Keratinocyte (primary cell): ENCODE measurements at regions not wholly inside any gene's neighbourhood (a gene's known extent, or its start where the extent isn't known, plus 50 kb on each side); places are given as distances from the start of the nearest gene placed in this dataset.

ENCODE experiments used
- DNase-seq: peaks from one replicate; pipeline ENCODE4 v3.0.0-alpha.2; 2011; ENCODE audit warnings: low read depth, missing footprints, low spot score
- FAIRE-seq: peaks from 2 replicates; lab custom pipeline; 2011; peaks lifted over from hg19 to GRCh38; lab: Jason Lieb, UNC
- H2AFZ ChIP-seq: 2 replicates; pipeline ENCODE4 v1.6.0; 2012; ENCODE audit warnings: low read length, control low read depth, inconsistent platforms; ENCODE audit not compliant: control insufficient read depth
- H3K27ac ChIP-seq: 2 replicates; pipeline ENCODE4 v1.5.1; 2011; ENCODE audit warnings: low read length; ENCODE audit not compliant: control insufficient read depth, insufficient read depth
- H3K27me3 ChIP-seq: 3 replicates; pipeline ENCODE4 v1.6.0; 2011; ENCODE audit warnings: low read length; ENCODE audit not compliant: control insufficient read depth, insufficient read depth; ENCODE audit errors: extremely low read depth
- H3K36me3 ChIP-seq, 2 experiments: 2 replicates in 1 of 2; 3 replicates in 1 of 2; pipeline ENCODE4 v1.5.1; 2011; ENCODE audit warnings: low read length in 2 of 2, mild to moderate bottlenecking in 1 of 2; ENCODE audit not compliant: control insufficient read depth in 2 of 2, insufficient read depth in 2 of 2; ENCODE audit errors: extremely low read depth in 1 of 2
- H3K4me1 ChIP-seq: 3 replicates; pipeline ENCODE4 v1.5.1; 2011; ENCODE audit warnings: low read length; ENCODE audit not compliant: control insufficient read depth, insufficient read depth; ENCODE audit errors: extremely low read depth
- H3K4me2 ChIP-seq: 3 replicates; pipeline ENCODE4 v1.6.0; 2011; ENCODE audit warnings: low read depth, low read length; ENCODE audit not compliant: control insufficient read depth, insufficient read depth; ENCODE audit errors: extremely low read depth
- H3K4me3 ChIP-seq, 3 experiments: fragments of 200-600 bp in 1 of 3; sonication (generic) in 1 of 3; 2 replicates in 2 of 3; 3 replicates in 1 of 3; pipeline ENCODE4 v1.5.1; 2011 to 2016; ENCODE audit warnings: low read length in 3 of 3, mild to moderate bottlenecking in 3 of 3, control low read depth in 2 of 3, inconsistent platforms in 1 of 3, low read depth in 1 of 3, mixed read lengths in 1 of 3, mixed run types in 1 of 3, moderate library complexity in 1 of 3; ENCODE audit not compliant: control insufficient read depth in 2 of 3, insufficient read depth in 2 of 3; ENCODE audit errors: extremely low read depth in 1 of 3
- H3K79me2 ChIP-seq: 2 replicates; pipeline ENCODE4 v1.6.0; 2012; ENCODE audit warnings: low read length; ENCODE audit not compliant: control insufficient read depth, insufficient read depth
- H3K9ac ChIP-seq: 3 replicates; pipeline ENCODE4 v1.6.0; 2011; ENCODE audit warnings: low read length; ENCODE audit not compliant: control insufficient read depth, insufficient read depth; ENCODE audit errors: extremely low read depth
- H3K9me1 ChIP-seq: 3 replicates; pipeline ENCODE4 v1.6.0; 2011; ENCODE audit warnings: low read length; ENCODE audit not compliant: control insufficient read depth, insufficient read depth; ENCODE audit errors: extremely low read depth
- H3K9me3 ChIP-seq: 2 replicates; pipeline ENCODE4 v1.5.1; 2012; ENCODE audit warnings: low read depth, low read length; ENCODE audit not compliant: control insufficient read depth
- H4K20me1 ChIP-seq: 3 replicates; pipeline ENCODE4 v1.6.0; 2011; ENCODE audit warnings: low read length; ENCODE audit not compliant: control insufficient read depth, insufficient read depth; ENCODE audit errors: extremely low read depth
- EZH2 ChIP-seq: IDR thresholded peaks from one replicate; pipeline ENCODE4 v1.6.1; 2012; ENCODE audit warnings: inconsistent platforms, mild to moderate bottlenecking, low read length, moderate library complexity
- dilution Hi-C: fragments of 300-500 bp; cut with MboI; formaldehyde crosslinking; loops from one replicate; pipeline ENCODE4 v1.7.0; 2020; ENCODE audit warnings: low sequenced_read_pairs; ENCODE audit not compliant: extremely low pct_ligation_motif_present
- TF ChIP-seq, protein P1 (sequence below), 3 experiments: IDR thresholded peaks in 1 of 3; conservative IDR thresholded peaks in 1 of 3; optimal IDR thresholded peaks in 1 of 3; 2 replicates in 2 of 3; 3 replicates in 1 of 3; pipeline versions ENCODE3 to v1.5.1; 2011; ENCODE audit warnings: low read length in 3 of 3, mild to moderate bottlenecking in 3 of 3, moderate library complexity in 2 of 3, control low read depth in 1 of 3, inconsistent platforms in 1 of 3; ENCODE audit not compliant: insufficient read depth in 2 of 3; ENCODE audit errors: extremely low read depth in 1 of 3

DNA sequence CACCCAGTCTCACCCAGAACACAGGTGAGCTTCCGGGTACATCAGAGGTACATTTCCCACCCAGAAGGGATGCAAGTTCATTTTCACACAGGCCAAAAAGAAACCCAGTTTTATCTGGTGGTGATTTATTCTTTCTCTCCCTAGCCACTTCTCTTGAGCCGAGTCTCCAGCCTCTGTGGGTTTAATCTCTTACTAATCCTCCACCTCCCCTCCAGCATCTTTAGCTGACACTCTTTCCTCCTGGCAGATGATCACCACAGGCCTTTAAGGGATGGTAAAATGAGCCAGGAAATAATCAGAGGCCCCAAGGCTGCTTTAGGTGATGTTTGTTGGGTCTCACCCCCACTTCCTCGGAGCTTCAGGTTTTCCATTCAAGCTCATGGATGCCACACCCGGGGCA, 145.7 kb upstream of the DLX2 start:
- Histone ChIP-seq H3K9ac (peak overlapping the region; percentile 60), H3K4me3 (no peak overlapping the region), H3K9me3 (no peaks in the 10 kb centered on the region), H3K27ac (peak overlapping the region; percentile 97), H3K79me2 (no peaks in the 10 kb centered on the region), H4K20me1 (no peaks in the 10 kb centered on the region), H3K9me1 (no peaks in the 10 kb centered on the region), H3K36me3 (no peaks in the 10 kb centered on the region), H2AFZ (no peak overlapping the region), H3K4me2 (peak overlapping the region; percentile 64), H3K27me3 (no peaks in the 10 kb centered on the region), H3K4me1 (peaks cover 68% of the 10 kb centered on the region)
- dilution Hi-C loops: no loop called here
- DNase-seq: no peak
- TF ChIP-seq EZH2: no peak
- TF ChIP-seq, protein P1, sequence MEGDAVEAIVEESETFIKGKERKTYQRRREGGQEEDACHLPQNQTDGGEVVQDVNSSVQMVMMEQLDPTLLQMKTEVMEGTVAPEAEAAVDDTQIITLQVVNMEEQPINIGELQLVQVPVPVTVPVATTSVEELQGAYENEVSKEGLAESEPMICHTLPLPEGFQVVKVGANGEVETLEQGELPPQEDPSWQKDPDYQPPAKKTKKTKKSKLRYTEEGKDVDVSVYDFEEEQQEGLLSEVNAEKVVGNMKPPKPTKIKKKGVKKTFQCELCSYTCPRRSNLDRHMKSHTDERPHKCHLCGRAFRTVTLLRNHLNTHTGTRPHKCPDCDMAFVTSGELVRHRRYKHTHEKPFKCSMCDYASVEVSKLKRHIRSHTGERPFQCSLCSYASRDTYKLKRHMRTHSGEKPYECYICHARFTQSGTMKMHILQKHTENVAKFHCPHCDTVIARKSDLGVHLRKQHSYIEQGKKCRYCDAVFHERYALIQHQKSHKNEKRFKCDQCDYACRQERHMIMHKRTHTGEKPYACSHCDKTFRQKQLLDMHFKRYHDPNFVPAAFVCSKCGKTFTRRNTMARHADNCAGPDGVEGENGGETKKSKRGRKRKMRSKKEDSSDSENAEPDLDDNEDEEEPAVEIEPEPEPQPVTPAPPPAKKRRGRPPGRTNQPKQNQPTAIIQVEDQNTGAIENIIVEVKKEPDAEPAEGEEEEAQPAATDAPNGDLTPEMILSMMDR (optimal IDR thresholded peaks at IDR 0.05 in 1 of 3, IDR thresholded peaks at IDR 0.05 in 1 of 3, conservative IDR thresholded peaks at IDR 0.05 in 1 of 3; ENCODE audit: extremely low read depth in 1 of 3, insufficient read depth in 2 of 3, low read length in 3 of 3): no peak
- FAIRE-seq: no peak

DNA sequence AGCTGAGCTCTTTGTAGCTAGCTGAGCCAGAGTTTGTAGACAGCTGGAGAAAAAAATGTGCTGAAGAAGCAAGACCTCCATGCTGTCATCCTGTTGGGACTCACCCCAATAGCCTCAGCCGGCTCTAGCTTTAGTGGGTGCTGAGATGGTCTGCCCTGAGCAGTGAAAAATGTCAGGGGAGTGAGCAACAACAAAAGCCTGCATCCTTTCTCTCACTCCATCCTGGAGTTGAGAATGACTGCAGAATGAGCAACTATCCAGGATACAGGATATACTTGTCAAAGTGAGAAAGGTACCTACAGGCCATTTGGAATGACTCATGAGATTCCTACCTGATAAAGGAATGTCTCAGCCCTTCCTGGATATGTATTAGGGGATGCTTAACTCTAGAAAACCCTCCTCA, 146.1 kb upstream of the DLX2 start:
- Histone ChIP-seq H3K27ac (peak overlapping the region; percentile 97), H3K9me1 (no peaks in the 10 kb centered on the region), H4K20me1 (no peaks in the 10 kb centered on the region), H3K27me3 (no peaks in the 10 kb centered on the region), H3K4me2 (peak overlapping the region; percentile 64), H3K79me2 (no peaks in the 10 kb centered on the region), H3K36me3 (no peaks in the 10 kb centered on the region), H2AFZ (no peak overlapping the region), H3K4me3 (peak overlapping the region in 1 of 3 experiments; percentile 9), H3K9ac (peak overlapping the region; percentile 60), H3K4me1 (peaks cover 72% of the 10 kb centered on the region), H3K9me3 (no peaks in the 10 kb centered on the region)
- DNase-seq (peak; percentile 84), FAIRE-seq (peak; percentile 79)
- dilution Hi-C loops: no loop called here
- no peak for TF ChIP-seq EZH2
- TF ChIP-seq, protein P1 (optimal IDR thresholded peaks at IDR 0.05 in 1 of 3, IDR thresholded peaks at IDR 0.05 in 1 of 3, conservative IDR thresholded peaks at IDR 0.05 in 1 of 3; ENCODE audit: extremely low read depth in 1 of 3, insufficient read depth in 2 of 3, low read length in 3 of 3): no peak
